ENCODE measurements at regions not wholly inside any gene's neighbourhood (a gene's known extent, or its start where the extent isn't known, plus 50 kb on each side); places are given as distances from the start of the nearest gene placed in this dataset.

GRCh38 chr15:39230908-39231285, 350.0 kb upstream of the THBS1 start:
- TF ChIP-seq, protein P1, sequence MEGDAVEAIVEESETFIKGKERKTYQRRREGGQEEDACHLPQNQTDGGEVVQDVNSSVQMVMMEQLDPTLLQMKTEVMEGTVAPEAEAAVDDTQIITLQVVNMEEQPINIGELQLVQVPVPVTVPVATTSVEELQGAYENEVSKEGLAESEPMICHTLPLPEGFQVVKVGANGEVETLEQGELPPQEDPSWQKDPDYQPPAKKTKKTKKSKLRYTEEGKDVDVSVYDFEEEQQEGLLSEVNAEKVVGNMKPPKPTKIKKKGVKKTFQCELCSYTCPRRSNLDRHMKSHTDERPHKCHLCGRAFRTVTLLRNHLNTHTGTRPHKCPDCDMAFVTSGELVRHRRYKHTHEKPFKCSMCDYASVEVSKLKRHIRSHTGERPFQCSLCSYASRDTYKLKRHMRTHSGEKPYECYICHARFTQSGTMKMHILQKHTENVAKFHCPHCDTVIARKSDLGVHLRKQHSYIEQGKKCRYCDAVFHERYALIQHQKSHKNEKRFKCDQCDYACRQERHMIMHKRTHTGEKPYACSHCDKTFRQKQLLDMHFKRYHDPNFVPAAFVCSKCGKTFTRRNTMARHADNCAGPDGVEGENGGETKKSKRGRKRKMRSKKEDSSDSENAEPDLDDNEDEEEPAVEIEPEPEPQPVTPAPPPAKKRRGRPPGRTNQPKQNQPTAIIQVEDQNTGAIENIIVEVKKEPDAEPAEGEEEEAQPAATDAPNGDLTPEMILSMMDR (IDR thresholded peaks at IDR 0.05): no peak
- TF ChIP-seq EP300 (IDR thresholded peaks at IDR 0.05) (no peak), POLR2AphosphoS5 (IDR thresholded peaks at IDR 0.05) (no peak), POLR2A (IDR thresholded peaks at IDR 0.05) (no peak)
